Epithelial cell of proximal tubule (primary cell): ENCODE measurements at regions not wholly inside any gene's neighbourhood (a gene's known extent, or its start where the extent isn't known, plus 50 kb on each side); places are given as distances from the start of the nearest gene placed in this dataset.

Experiments used
- DNase-seq: peaks from one replicate; pipeline ENCODE4 v3.0.0-alpha.2; 2011; ENCODE audit warnings: low read depth
- H3K4me3 ChIP-seq: 2 replicates; pipeline ENCODE4 v1.5.1; 2011; ENCODE audit warnings: low read depth, mild to moderate bottlenecking, low read length
- TF ChIP-seq, protein P1 (sequence below): conservative IDR thresholded peaks from 2 replicates; pipeline ENCODE4 v1.5.1; 2012; ENCODE audit warnings: low read depth, mild to moderate bottlenecking, low read length

DNA sequence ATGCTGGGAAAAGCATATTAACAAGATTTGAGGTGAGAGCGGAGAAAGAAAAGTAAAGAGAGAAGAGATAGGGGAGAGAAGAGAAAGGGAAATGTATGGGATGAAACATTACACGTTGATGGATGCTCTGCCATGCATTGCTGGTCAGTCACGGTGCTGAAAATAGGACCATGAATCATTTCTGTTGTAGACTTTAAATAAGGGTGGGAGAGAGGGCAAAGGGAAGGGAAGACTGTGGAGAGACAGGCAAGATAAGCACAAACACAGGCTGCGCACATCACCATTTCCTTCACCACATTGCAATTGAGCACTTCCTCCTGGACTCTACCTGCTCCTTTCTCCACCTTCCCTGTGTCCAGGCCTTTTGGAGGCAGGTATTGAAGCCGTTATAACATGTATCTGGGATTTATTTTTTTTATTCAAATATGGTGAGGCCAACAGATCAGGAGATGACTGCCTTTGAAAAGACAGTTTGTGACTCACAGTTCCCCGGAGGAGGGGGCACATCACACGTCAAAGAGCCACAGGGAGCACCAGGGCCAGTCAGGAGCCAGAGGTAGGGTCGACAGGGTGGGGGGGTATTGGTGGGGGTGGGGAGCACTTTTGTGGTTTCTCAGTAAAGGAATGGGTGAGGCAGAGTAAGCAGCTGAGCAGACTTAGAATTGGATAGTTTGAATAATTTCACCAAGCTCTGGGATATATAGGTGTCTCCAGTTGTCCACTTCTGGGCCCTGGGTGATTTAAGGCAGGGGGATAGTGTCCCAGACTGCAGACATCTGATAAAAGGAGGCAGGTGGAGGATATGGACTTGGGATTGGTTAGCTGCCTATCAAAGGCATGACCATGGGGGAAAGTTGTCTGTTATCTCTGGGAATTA lies 372.8 kb upstream of the ST6GAL2 start:
- DNase-seq = no peak

GRCh38 chr2:107259408-107260195 lies 373.6 kb upstream of the ST6GAL2 start:
- DNase-seq = no peak
- TF ChIP-seq, protein P1, sequence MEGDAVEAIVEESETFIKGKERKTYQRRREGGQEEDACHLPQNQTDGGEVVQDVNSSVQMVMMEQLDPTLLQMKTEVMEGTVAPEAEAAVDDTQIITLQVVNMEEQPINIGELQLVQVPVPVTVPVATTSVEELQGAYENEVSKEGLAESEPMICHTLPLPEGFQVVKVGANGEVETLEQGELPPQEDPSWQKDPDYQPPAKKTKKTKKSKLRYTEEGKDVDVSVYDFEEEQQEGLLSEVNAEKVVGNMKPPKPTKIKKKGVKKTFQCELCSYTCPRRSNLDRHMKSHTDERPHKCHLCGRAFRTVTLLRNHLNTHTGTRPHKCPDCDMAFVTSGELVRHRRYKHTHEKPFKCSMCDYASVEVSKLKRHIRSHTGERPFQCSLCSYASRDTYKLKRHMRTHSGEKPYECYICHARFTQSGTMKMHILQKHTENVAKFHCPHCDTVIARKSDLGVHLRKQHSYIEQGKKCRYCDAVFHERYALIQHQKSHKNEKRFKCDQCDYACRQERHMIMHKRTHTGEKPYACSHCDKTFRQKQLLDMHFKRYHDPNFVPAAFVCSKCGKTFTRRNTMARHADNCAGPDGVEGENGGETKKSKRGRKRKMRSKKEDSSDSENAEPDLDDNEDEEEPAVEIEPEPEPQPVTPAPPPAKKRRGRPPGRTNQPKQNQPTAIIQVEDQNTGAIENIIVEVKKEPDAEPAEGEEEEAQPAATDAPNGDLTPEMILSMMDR = no peak

More for the DNA sequence above, 372.8 kb upstream of the ST6GAL2 start:
- TF ChIP-seq, protein P1 = no peak
- no peak overlapping the region for H3K4me3 ChIP-seq

DNA sequence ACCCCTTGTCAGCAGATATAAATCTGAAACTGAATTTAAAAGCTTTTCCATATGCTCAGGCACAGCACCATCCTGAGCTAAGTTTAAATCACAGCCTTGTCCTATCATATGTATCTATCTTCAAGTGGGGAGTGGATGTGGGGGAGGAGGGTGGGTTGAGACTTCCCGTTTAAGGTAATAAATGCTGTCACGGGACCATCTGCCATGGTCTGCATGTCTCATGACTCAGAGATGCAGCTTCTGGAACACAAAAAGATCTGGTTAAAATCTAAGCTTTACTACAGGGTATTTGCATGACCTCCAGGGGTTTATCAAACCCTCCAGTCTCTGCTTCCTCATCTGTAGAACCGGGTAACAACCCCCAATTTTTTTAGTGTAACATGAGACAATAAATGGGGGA lies 377.7 kb upstream of the ST6GAL2 start:
- no peak overlapping the region for H3K4me3 ChIP-seq
- TF ChIP-seq, protein P1 = no peak
- DNase-seq = no peak

More at GRCh38 chr2:107259408-107260195, 373.6 kb upstream of the ST6GAL2 start:
- no peak overlapping the region for H3K4me3 ChIP-seq

- TF ChIP-seq, protein P1 = no peak
- H3K4me3 ChIP-seq = no peak overlapping the region
- no peak for DNase-seq
These were observed 378.2 kb upstream of the ST6GAL2 start for GRCh38 chr2:107264184-107264583.

- TF ChIP-seq, protein P1 = no peak
- no peak for DNase-seq
- H3K4me3 ChIP-seq = no peak overlapping the region
These were observed 380.6 kb upstream of the ST6GAL2 start for GRCh38 chr2:107266555-107266954.

GRCh38 chr2:107267086-107267485 lies 381.1 kb upstream of the ST6GAL2 start:
- H3K4me3 ChIP-seq = no peak overlapping the region
- TF ChIP-seq, protein P1 = no peak
- no peak for DNase-seq
